ENCODE measurements at regions not wholly inside any gene's neighbourhood (a gene's known extent, or its start where the extent isn't known, plus 50 kb on each side); places are given as distances from the start of the nearest gene placed in this dataset.

GRCh38 chr3:76841747-76842146 lies 198.2 kb upstream of the ROBO2 start:
- ATAC-seq, result no peak

GRCh38 chr3:76842216-76842615 lies 197.7 kb upstream of the ROBO2 start:
- ATAC-seq, result no peak

GRCh38 chr3:76855451-76855850 lies 184.4 kb upstream of the ROBO2 start:
- no peak for ATAC-seq

- ATAC-seq, result peak; percentile 44
Measured at GRCh38 chr3:76859596-76859995, 180.3 kb upstream of the ROBO2 start.

GRCh38 chr3:76864355-76864754 lies 175.5 kb upstream of the ROBO2 start:
- ATAC-seq, result no peak

- ATAC-seq, result no peak
Measured at GRCh38 chr3:76866729-76867408, 173.0 kb upstream of the ROBO2 start.

GRCh38 chr3:76869726-76870384 lies 170.0 kb upstream of the ROBO2 start:
- ATAC-seq, result no peak

GRCh38 chr3:76871655-76872054 lies 168.2 kb upstream of the ROBO2 start:
- ATAC-seq, result no peak

GRCh38 chr3:76872999-76873398 lies 166.9 kb upstream of the ROBO2 start:
- ATAC-seq, result no peak

GRCh38 chr3:76873532-76874242 lies 166.2 kb upstream of the ROBO2 start:
- no peak for ATAC-seq

GRCh38 chr3:76879959-76880358 lies 159.9 kb upstream of the ROBO2 start:
- no peak for ATAC-seq

- no peak for ATAC-seq
Measured at GRCh38 chr3:76886761-76887500, 153.0 kb upstream of the ROBO2 start.

GRCh38 chr3:76888856-76889255 lies 151.0 kb upstream of the ROBO2 start:
- no peak for ATAC-seq

GRCh38 chr3:76889911-76890310 lies 150.0 kb upstream of the ROBO2 start:
- no peak for ATAC-seq

GRCh38 chr3:76897076-76897475 lies 142.8 kb upstream of the ROBO2 start:
- ATAC-seq, result no peak

GRCh38 chr3:76900596-76900995 lies 139.3 kb upstream of the ROBO2 start:
- no peak for ATAC-seq

GRCh38 chr3:76908156-76908555 lies 131.7 kb upstream of the ROBO2 start:
- ATAC-seq, result no peak

GRCh38 chr3:76912841-76913383 lies 127.0 kb upstream of the ROBO2 start:
- no peak for ATAC-seq

GRCh38 chr3:76917436-76917835 lies 122.5 kb upstream of the ROBO2 start:
- no peak for ATAC-seq

GRCh38 chr3:76920511-76920910 lies 119.4 kb upstream of the ROBO2 start:
- no peak for ATAC-seq

- ATAC-seq, result no peak
Measured at GRCh38 chr3:76923485-76923884, 116.4 kb upstream of the ROBO2 start.

- no peak for ATAC-seq
Measured at GRCh38 chr3:76930712-76931111, 109.2 kb upstream of the ROBO2 start.

GRCh38 chr3:76933245-76933644 lies 106.7 kb upstream of the ROBO2 start:
- ATAC-seq, result no peak
